Esophagus muscularis mucosa (tissue), 4 donors: ENCODE measurements at regions not wholly inside any gene's neighbourhood (a gene's known extent, or its start where the extent isn't known, plus 50 kb on each side); places are given as distances from the start of the nearest gene placed in this dataset.

Experiments used
- DNase-seq: peaks from one replicate; pipeline ENCODE4 v3.0.0-alpha.2; 2017; ENCODE audit errors: extremely low spot score
- H3K27ac ChIP-seq, 4 donors: fragments of 200-600 bp; sonication (generic); replicated peaks in 1 of 4; 1 replicate in 3 of 4; 2 replicates in 1 of 4; pipeline ENCODE4 v1.5.1; 2016 to 2019; ENCODE audit warnings: mild to moderate bottlenecking in 1 of 4
- H3K27me3 ChIP-seq, 4 donors: fragments of 200-600 bp; sonication (generic); one replicate each; pipeline versions ENCODE4 v1.5.1 to v1.6.0; 2016 to 2019
- H3K36me3 ChIP-seq, 4 donors: fragments of 200-600 bp; sonication (generic); one replicate each; pipeline ENCODE4 v1.5.1; 2016 to 2019
- H3K4me1 ChIP-seq, 4 donors: fragments of 200-600 bp; sonication (generic); one replicate each; pipeline ENCODE4 v1.5.1; 2016 to 2019
- H3K4me3 ChIP-seq, 4 donors: fragments of 200-600 bp; sonication (generic); 1 replicate in 2 of 4; 2 replicates in 2 of 4; pipeline ENCODE4 v1.5.1; 2016 to 2019; ENCODE audit warnings: mild to moderate bottlenecking in 4 of 4, moderate library complexity in 1 of 4
- H3K9me3 ChIP-seq, 4 donors: fragments of 200-600 bp; sonication (generic); 1 replicate in 3 of 4; 2 replicates in 1 of 4; pipeline ENCODE4 v1.5.1; 2016 to 2019
- EP300 ChIP-seq: sonication (generic); formaldehyde crosslinking; IDR thresholded peaks from one replicate; pipeline ENCODE4 v1.6.1; 2017; ENCODE audit warnings: antibody characterized with exemption
- POLR2A ChIP-seq: fragments of 450-650 bp; IDR thresholded peaks from one replicate; pipeline ENCODE4 v1.6.1; 2017; ENCODE audit warnings: antibody characterized with exemption, moderate library complexity, mild to moderate bottlenecking, low read depth
- POLR2AphosphoS5 ChIP-seq, 2 donors: sonication (generic); formaldehyde crosslinking; IDR thresholded peaks; one replicate each; pipeline ENCODE4 v1.6.1; 2017; ENCODE audit warnings: antibody characterized with exemption in 2 of 2
- whole genome bisulfite sequencing: methylation state at CpG from one replicate; pipeline ENCODE4 v1.1.5; 2018; 5-methylcytosine and 5-hydroxymethylcytosine counted together
- intact Hi-C: fragments of 100-400 bp; cut with DNase I; formaldehyde crosslinking; loops from one replicate; pipeline ENCODE4 v1.15.1; 2023
- TF ChIP-seq, protein P1 (sequence below), 3 experiments: fragments of 200-600 bp in 2 of 3; fragments of 450-650 bp in 1 of 3; sonication (generic) in 2 of 3; IDR thresholded peaks; one replicate each; pipeline ENCODE4 v1.5.1; 2017 to 2019; ENCODE audit warnings: antibody characterized with exemption in 3 of 3, mild to moderate bottlenecking in 2 of 3, moderate library complexity in 1 of 3

DNA sequence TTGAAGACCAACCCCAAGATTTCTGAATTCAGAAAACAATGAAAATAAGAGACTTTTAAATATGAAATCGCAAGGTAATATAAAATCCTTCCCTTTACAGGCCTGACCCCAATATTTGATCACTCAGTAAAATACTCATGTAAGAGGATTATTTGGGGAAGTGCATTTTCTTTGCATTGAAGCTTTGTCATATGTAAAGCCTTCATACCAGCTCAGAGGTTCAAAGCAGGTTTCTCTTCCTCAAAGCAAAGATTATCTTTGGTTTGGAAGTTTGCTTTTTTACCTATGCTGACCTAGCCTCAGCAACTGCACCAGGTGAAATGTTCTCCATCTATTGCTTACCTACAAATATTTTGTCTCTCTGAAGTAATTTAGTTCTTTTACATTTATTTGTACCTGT, 106.5 kb upstream of the PARP8 start:
- WGBS, result 100% methylated on average over 1 of the region's 1 CpG
- H3K36me3 ChIP-seq, result no peaks in the 10 kb centered on the region
- no peaks in the 10 kb centered on the region for H3K9me3 ChIP-seq
- intact Hi-C loops, result no loop called here
- H3K27ac ChIP-seq, result no peak overlapping the region
- H3K4me1 ChIP-seq, result no peaks in the 10 kb centered on the region
- no peak for TF ChIP-seq EP300
- DNase-seq, result no peak
- no peaks in the 10 kb centered on the region for H3K27me3 ChIP-seq
- H3K4me3 ChIP-seq, result no peak overlapping the region

DNA sequence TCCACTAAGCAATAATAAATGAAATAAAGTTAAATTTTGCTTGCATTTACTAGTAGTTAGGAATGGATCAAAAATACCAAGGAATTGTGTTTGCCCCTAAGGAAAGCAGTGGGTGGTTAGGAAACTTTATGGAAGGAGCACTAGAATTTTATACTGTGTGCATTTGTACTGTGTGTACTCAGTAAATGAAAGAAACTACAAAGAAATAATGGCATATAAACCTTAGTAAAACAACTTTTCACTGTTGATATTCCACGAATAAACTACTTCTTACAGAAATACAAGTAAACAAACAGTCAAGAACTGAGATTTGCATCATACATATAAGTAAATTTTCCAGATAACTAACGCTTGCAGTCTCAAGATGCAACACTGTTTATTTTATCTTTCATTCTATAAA, 103.7 kb upstream of the PARP8 start:
- no peaks in the 10 kb centered on the region for H3K4me1 ChIP-seq
- no peak for DNase-seq
- H3K36me3 ChIP-seq, result no peaks in the 10 kb centered on the region
- no peak for TF ChIP-seq POLR2AphosphoS5 (IDR thresholded peaks at IDR 0.05)
- TF ChIP-seq EP300, result no peak
- TF ChIP-seq, protein P1, sequence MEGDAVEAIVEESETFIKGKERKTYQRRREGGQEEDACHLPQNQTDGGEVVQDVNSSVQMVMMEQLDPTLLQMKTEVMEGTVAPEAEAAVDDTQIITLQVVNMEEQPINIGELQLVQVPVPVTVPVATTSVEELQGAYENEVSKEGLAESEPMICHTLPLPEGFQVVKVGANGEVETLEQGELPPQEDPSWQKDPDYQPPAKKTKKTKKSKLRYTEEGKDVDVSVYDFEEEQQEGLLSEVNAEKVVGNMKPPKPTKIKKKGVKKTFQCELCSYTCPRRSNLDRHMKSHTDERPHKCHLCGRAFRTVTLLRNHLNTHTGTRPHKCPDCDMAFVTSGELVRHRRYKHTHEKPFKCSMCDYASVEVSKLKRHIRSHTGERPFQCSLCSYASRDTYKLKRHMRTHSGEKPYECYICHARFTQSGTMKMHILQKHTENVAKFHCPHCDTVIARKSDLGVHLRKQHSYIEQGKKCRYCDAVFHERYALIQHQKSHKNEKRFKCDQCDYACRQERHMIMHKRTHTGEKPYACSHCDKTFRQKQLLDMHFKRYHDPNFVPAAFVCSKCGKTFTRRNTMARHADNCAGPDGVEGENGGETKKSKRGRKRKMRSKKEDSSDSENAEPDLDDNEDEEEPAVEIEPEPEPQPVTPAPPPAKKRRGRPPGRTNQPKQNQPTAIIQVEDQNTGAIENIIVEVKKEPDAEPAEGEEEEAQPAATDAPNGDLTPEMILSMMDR (IDR thresholded peaks at IDR 0.05), result no peak
- TF ChIP-seq POLR2A, result no peak
- WGBS, result 72% methylated on average over 2 of the region's 2 CpGs
- no peaks in the 10 kb centered on the region for H3K9me3 ChIP-seq
- H3K27me3 ChIP-seq, result no peaks in the 10 kb centered on the region
- no peak overlapping the region for H3K4me3 ChIP-seq
- no peak overlapping the region for H3K27ac ChIP-seq
- intact Hi-C loops, result no loop called here

DNA sequence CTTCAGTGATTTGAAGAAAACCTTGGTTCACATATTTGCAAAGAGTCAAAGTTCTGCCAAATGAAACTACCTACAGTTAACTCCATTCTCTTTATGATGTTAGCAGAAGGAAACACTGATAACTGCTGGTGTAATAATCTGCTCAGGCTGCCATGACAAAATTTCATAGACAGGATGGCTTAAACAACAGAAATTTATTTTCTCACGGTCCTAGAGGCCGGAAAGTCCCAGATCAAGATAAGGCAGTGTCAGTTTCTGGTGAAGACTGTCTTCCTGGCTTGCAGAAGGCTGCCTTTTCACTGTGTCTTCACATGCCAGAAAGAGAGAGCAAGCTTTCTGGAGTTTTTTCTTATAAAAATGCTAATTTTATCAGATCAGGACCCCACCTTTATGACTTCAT, 102.4 kb upstream of the PARP8 start:
- Histone ChIP-seq H3K27ac (no peak overlapping the region), H3K4me3 (no peak overlapping the region), H3K27me3 (no peaks in the 10 kb centered on the region), H3K36me3 (no peaks in the 10 kb centered on the region), H3K9me3 (no peaks in the 10 kb centered on the region), H3K4me1 (no peaks in the 10 kb centered on the region)
- TF ChIP-seq POLR2A (no peak), EP300 (no peak), POLR2AphosphoS5 (IDR thresholded peaks at IDR 0.05) (no peak)
- TF ChIP-seq, protein P1 (IDR thresholded peaks at IDR 0.05), result no peak
- 13% methylated on average over 2 of the region's 2 CpGs for WGBS
- intact Hi-C loops, result no loop called here
- no peak for DNase-seq

DNA sequence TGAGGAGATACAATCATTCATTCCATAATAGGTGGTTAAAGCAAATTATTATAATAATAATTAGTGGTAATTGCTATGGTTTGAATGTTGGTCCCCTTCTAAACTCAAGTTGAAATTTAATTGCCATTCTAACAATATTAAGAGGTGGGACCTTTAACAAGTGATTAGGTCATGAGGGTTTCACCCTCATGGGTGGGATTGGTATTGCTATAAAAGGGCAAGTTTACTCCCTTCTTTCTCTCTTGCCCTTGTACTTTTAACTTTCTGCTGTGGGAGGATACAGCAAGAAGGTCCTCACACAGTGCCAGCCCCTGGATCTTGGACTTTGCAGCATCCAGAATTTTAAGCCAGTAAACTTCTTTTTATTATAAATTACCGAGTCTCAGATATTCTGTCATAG, 101.9 kb upstream of the PARP8 start:
- Histone ChIP-seq H3K4me1 (no peaks in the 10 kb centered on the region), H3K4me3 (no peak overlapping the region), H3K27ac (no peak overlapping the region), H3K9me3 (no peaks in the 10 kb centered on the region), H3K36me3 (no peaks in the 10 kb centered on the region), H3K27me3 (no peaks in the 10 kb centered on the region)
- DNase-seq, result no peak
- intact Hi-C loops, result no loop called here
- WGBS, result 95% methylated on average over 1 of the region's 1 CpG
- TF ChIP-seq EP300, result no peak
- TF ChIP-seq POLR2AphosphoS5 (IDR thresholded peaks at IDR 0.05), result no peak

DNA sequence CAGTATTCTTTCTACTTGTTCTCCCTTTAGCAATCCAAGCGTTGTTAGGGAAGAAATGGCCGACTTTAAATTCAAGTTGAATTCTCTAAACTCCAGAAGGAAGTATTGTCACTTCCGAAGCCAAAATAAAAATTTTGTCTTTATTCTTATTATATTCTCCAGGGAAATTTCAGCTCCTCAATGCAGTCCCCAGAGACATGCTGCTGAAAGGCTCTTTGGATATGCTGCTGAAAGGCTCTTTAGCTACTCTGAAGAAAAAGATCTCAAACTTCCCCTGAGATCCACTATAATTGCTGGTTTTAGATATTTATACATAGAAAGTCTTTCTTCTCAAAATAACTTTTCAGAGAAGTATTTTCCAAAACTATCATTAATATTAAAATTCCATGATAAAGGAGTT, 92.3 kb upstream of the PARP8 start:
- no peaks in the 10 kb centered on the region for H3K27me3 ChIP-seq
- H3K4me1 ChIP-seq, result no peaks in the 10 kb centered on the region
- no peaks in the 10 kb centered on the region for H3K9me3 ChIP-seq
- no peak overlapping the region for H3K4me3 ChIP-seq
- no peaks in the 10 kb centered on the region for H3K36me3 ChIP-seq
- no peak for TF ChIP-seq POLR2A
- TF ChIP-seq POLR2AphosphoS5 (IDR thresholded peaks at IDR 0.05), result no peak
- no peak overlapping the region for H3K27ac ChIP-seq
- WGBS, result 57% methylated on average over 3 of the region's 3 CpGs
- intact Hi-C loops, result no loop called here
- no peak for DNase-seq

DNA sequence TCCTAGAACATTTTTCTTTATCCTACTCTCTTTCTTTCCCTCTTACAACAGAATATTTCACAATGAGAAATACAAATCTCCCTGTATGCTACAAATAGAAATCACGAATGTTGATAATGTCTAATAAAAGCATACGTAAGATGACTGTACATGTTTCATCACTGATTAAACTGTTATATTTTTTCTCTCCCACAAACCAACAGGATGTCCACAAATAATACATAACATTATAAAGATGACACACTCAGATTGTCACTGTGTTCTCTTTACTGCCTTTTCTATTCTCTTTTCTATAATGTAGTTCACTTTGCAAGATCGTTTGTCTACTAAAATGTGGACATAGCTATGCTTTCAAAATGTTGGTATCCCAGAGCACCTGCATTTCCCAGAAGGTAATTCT, 90.7 kb upstream of the PARP8 start:
- no peak for DNase-seq
- no peak overlapping the region for H3K27ac ChIP-seq
- H3K27me3 ChIP-seq, result no peaks in the 10 kb centered on the region
- no peaks in the 10 kb centered on the region for H3K4me1 ChIP-seq
- no peaks in the 10 kb centered on the region for H3K9me3 ChIP-seq
- H3K36me3 ChIP-seq, result no peaks in the 10 kb centered on the region
- no peak for TF ChIP-seq POLR2AphosphoS5 (IDR thresholded peaks at IDR 0.05)
- TF ChIP-seq EP300, result no peak
- TF ChIP-seq, protein P1 (IDR thresholded peaks at IDR 0.05), result no peak
- no peak overlapping the region for H3K4me3 ChIP-seq
- intact Hi-C loops, result no loop called here
- WGBS, result 60% methylated on average over 3 of the region's 3 CpGs
